ENCODE measurements at regions not wholly inside any gene's neighbourhood (a gene's known extent, or its start where the extent isn't known, plus 50 kb on each side); places are given as distances from the start of the nearest gene placed in this dataset.

GRCh38 chr14:100673807-100674154 is 52.9 kb upstream of the DLK1 start:
- DNase-seq (ENCODE audit: low read depth), result no peak

GRCh38 chr14:100674428-100674827 is 52.3 kb upstream of the DLK1 start:
- no peak for DNase-seq (ENCODE audit: low read depth)

- no peak for DNase-seq (ENCODE audit: low read depth)
Measured at GRCh38 chr14:100674897-100675619, 51.6 kb upstream of the DLK1 start.

- DNase-seq (ENCODE audit: low read depth), result no peak
Measured at GRCh38 chr14:100675699-100676684, 50.7 kb upstream of the DLK1 start.

All from activated gamma-delta T cell treated with anti-CD3 and anti-CD28 coated beads, Interleukin-2, amount 50 U/mL, for 16 hours (primary cell).